ENCODE measurements at regions not wholly inside any gene's neighbourhood (a gene's known extent, or its start where the extent isn't known, plus 50 kb on each side); places are given as distances from the start of the nearest gene placed in this dataset.

- no peaks in the 10 kb centered on the region for H4K20me1 ChIP-seq (ENCODE audit: insufficient read depth, low read length)
- POLR2A ChIA-PET, result no interaction called here
- no peaks in the 10 kb centered on the region for H3K36me3 ChIP-seq (replicated peaks in 1 of 2; ENCODE audit: control insufficient read depth in 1 of 2, insufficient read depth in 2 of 2, low read length in 2 of 2)
- H3K4me3 ChIP-seq (replicated peaks in 1 of 3; ENCODE audit: insufficient read depth in 1 of 3, low read depth in 2 of 3, low read length in 3 of 3), result no peak overlapping the region
- H3K4me1 ChIP-seq (ENCODE audit: insufficient read depth, low read length), result no peaks in the 10 kb centered on the region
- no peak overlapping the region for H2AFZ ChIP-seq (ENCODE audit: low read length)
- no peak overlapping the region for H3K27ac ChIP-seq (ENCODE audit: extremely low read length, insufficient read depth, low read length)
- intact Hi-C loops (cut with micrococcal nuclease; ENCODE audit: unreplicated experiment), result no loop called here
- FAIRE-seq (no peak), ATAC-seq (no peak), DNase-seq (ENCODE audit: low spot score) (no peak)
- no peak overlapping the region for H3K9ac ChIP-seq (ENCODE audit: insufficient read depth, low read depth, low read length)
- no peak for TF ChIP-seq REL (CRISPR knock-in tag; conservative IDR thresholded peaks at IDR 0.05)
- no peak for TF ChIP-seq ZKSCAN1 (IDR thresholded peaks at IDR 0.05; ENCODE audit: low read length)
- no peak for TF ChIP-seq SMARCC2 (IDR thresholded peaks at IDR 0.05)
- TF ChIP-seq SALL1 (CRISPR knock-in tag; IDR thresholded peaks at IDR 0.05), result no peak
- no peak for TF ChIP-seq ZNF143 (CRISPR knock-in tag; IDR thresholded peaks at IDR 0.05)
- TF ChIP-seq ZNF160 (CRISPR knock-in tag; IDR thresholded peaks at IDR 0.05), result no peak
- TF ChIP-seq MEIS1 (CRISPR knock-in tag; IDR thresholded peaks at IDR 0.05; ENCODE audit: borderline replicate concordance), result no peak
- no peak overlapping the region for H3K4me2 ChIP-seq (ENCODE audit: low read depth, low read length)
- WGBS (ENCODE audit: low lambda C conversion rate), result no CpG with 5 or more reads among the region's 2 CpGs
- in situ Hi-C loops (cut with HindIII; ENCODE audit: extremely low pct_ligation_motif_present, low pct_unique_long_range_greater_than_20kb), result no loop called here
- no peaks in the 10 kb centered on the region for H3K79me2 ChIP-seq (ENCODE audit: insufficient read depth, low read length)
- no TSS peak for BruUV-seq (replicated peaks)
- CTCF ChIA-PET (ENCODE audit: low intra/inter-chr PET ratio, low total read pairs), result no interaction called here
- no peaks in the 10 kb centered on the region for H3K27me3 ChIP-seq (ENCODE audit: control insufficient read depth in 1 of 2, insufficient read depth in 2 of 2, low read length in 2 of 2)
- H3K9me3 ChIP-seq (ENCODE audit: low read length), result peaks cover 33% of the 10 kb centered on the region
Observed at GRCh38 chrX:138229718-138230117, 481.8 kb downstream of the FGF13 start.

- peaks cover 7% of the 10 kb centered on the region; the same call in 1 of the 2 replicates for H3K9me3 ChIP-seq (ENCODE audit: low read length)
- 7% methylated on average over 2 of the region's 2 CpGs for whole genome bisulfite sequencing (ENCODE audit: low lambda C conversion rate)
- H3K9ac ChIP-seq (ENCODE audit: insufficient read depth, low read depth, low read length), result no peak overlapping the region
- H3K4me3 ChIP-seq (replicated peaks in 1 of 3; ENCODE audit: insufficient read depth in 1 of 3, low read depth in 2 of 3, low read length in 3 of 3), result no peak overlapping the region
- no TSS peak for BruUV-seq (replicated peaks)
- FAIRE-seq (no peak), ATAC-seq (no peak), DNase-seq (ENCODE audit: low spot score) (no peak)
- H3K4me2 ChIP-seq (ENCODE audit: low read depth, low read length), result no peak overlapping the region
- ChIA-PET POLR2A (no interaction called here), CTCF (ENCODE audit: low intra/inter-chr PET ratio, low total read pairs) (no interaction called here)
- in situ Hi-C loops (cut with HindIII; ENCODE audit: extremely low pct_ligation_motif_present, low pct_unique_long_range_greater_than_20kb), result no loop called here
- H3K36me3 ChIP-seq (replicated peaks in 1 of 2; ENCODE audit: control insufficient read depth in 1 of 2, insufficient read depth in 2 of 2, low read length in 2 of 2), result no peaks in the 10 kb centered on the region
- H3K27me3 ChIP-seq (ENCODE audit: control insufficient read depth in 1 of 2, insufficient read depth in 2 of 2, low read length in 2 of 2), result no peaks in the 10 kb centered on the region
- no peak overlapping the region for H2AFZ ChIP-seq (ENCODE audit: low read length)
- H3K79me2 ChIP-seq (ENCODE audit: insufficient read depth, low read length), result no peaks in the 10 kb centered on the region
- no peaks in the 10 kb centered on the region for H3K4me1 ChIP-seq (ENCODE audit: insufficient read depth, low read length)
- intact Hi-C loops (cut with micrococcal nuclease; ENCODE audit: unreplicated experiment), result no loop called here
- H4K20me1 ChIP-seq (ENCODE audit: insufficient read depth, low read length), result no peaks in the 10 kb centered on the region
- no peak overlapping the region for H3K27ac ChIP-seq (ENCODE audit: extremely low read length, insufficient read depth, low read length)
- TF ChIP-seq, protein P1, sequence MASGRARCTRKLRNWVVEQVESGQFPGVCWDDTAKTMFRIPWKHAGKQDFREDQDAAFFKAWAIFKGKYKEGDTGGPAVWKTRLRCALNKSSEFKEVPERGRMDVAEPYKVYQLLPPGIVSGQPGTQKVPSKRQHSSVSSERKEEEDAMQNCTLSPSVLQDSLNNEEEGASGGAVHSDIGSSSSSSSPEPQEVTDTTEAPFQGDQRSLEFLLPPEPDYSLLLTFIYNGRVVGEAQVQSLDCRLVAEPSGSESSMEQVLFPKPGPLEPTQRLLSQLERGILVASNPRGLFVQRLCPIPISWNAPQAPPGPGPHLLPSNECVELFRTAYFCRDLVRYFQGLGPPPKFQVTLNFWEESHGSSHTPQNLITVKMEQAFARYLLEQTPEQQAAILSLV (CRISPR knock-in tag; IDR thresholded peaks at IDR 0.05; ENCODE audit: borderline replicate concordance), result no peak
- no peak for TF ChIP-seq REL (CRISPR knock-in tag; conservative IDR thresholded peaks at IDR 0.05)
- no peak for TF ChIP-seq ZNF557 (CRISPR knock-in tag; IDR thresholded peaks at IDR 0.05)
- TF ChIP-seq ZNF567 (CRISPR knock-in tag; IDR thresholded peaks at IDR 0.05; ENCODE audit: borderline replicate concordance), result no peak
- TF ChIP-seq, protein P2, sequence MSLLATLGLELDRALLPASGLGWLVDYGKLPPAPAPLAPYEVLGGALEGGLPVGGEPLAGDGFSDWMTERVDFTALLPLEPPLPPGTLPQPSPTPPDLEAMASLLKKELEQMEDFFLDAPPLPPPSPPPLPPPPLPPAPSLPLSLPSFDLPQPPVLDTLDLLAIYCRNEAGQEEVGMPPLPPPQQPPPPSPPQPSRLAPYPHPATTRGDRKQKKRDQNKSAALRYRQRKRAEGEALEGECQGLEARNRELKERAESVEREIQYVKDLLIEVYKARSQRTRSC (CRISPR knock-in tag; IDR thresholded peaks at IDR 0.05; ENCODE audit: low read depth), result no peak
- no peak for TF ChIP-seq ZBTB42 (CRISPR knock-in tag; IDR thresholded peaks at IDR 0.05)
- no peak for TF ChIP-seq SIX1 (CRISPR knock-in tag; IDR thresholded peaks at IDR 0.05; ENCODE audit: borderline replicate concordance)
- no peak for TF ChIP-seq KLF6 (CRISPR knock-in tag; IDR thresholded peaks at IDR 0.05)
- TF ChIP-seq STAT6 (CRISPR knock-in tag; IDR thresholded peaks at IDR 0.05; ENCODE audit: borderline replicate concordance), result no peak
- TF ChIP-seq ZFP62 (CRISPR knock-in tag; IDR thresholded peaks at IDR 0.05), result no peak
- no peak for TF ChIP-seq NRL (CRISPR knock-in tag; IDR thresholded peaks at IDR 0.05; ENCODE audit: borderline replicate concordance)
- no peak for TF ChIP-seq HOXA5 (CRISPR knock-in tag; IDR thresholded peaks at IDR 0.05)
Observed at GRCh38 chrX:138240266-138240665, 471.3 kb downstream of the FGF13 start.
